Panc1 (cell line): ENCODE measurements at regions not wholly inside any gene's neighbourhood (a gene's known extent, or its start where the extent isn't known, plus 50 kb on each side); places are given as distances from the start of the nearest gene placed in this dataset.

ENCODE experiments used
- POLR2AphosphoS5 ChIP-seq: IDR thresholded peaks from 2 replicates; pipeline ENCODE4 v1.6.1; 2012; ENCODE audit warnings: mild to moderate bottlenecking, low read depth, low read length, moderate library complexity
- SIN3A ChIP-seq: IDR thresholded peaks from 2 replicates; pipeline ENCODE4 v1.6.1; 2012; ENCODE audit warnings: low read depth, mild to moderate bottlenecking, low read length, moderate library complexity, borderline replicate concordance; ENCODE audit not compliant: insufficient read depth
- TF ChIP-seq, protein P1 (sequence below): fragments of 450-650 bp; IDR thresholded peaks from 2 replicates; pipeline ENCODE4 v1.5.1; 2017; ENCODE audit warnings: mild to moderate bottlenecking
- TF ChIP-seq, protein P2 (sequence below), 2 experiments: IDR thresholded peaks; 2 replicates each; pipeline ENCODE4 v1.6.1; 2011 to 2012; ENCODE audit warnings: low read depth in 2 of 2, control low read depth in 1 of 2, low read length in 1 of 2, mild to moderate bottlenecking in 1 of 2, moderate library complexity in 1 of 2; ENCODE audit not compliant: insufficient read depth in 1 of 2

DNA sequence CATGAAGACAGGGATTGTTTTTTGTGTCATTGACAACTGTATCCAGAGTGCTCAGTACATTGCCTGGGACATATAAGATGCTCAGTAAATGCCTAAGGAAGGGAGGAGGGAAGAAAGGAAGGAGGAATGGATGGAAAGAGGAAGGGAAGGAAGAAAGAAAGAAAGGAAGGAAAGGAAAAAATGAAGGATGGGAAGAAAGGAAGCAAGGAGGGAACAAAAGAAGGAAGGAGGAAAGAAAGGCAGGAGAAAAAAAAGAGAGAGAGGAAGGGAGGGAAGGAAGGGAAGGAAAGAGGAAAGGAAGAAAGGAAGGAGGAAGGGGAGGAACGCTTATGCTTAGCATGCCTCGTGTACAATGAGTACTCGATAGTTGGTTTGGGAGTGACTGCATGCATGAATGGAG lies 514.7 kb downstream of the RPS24 start:
- TF ChIP-seq, protein P1, sequence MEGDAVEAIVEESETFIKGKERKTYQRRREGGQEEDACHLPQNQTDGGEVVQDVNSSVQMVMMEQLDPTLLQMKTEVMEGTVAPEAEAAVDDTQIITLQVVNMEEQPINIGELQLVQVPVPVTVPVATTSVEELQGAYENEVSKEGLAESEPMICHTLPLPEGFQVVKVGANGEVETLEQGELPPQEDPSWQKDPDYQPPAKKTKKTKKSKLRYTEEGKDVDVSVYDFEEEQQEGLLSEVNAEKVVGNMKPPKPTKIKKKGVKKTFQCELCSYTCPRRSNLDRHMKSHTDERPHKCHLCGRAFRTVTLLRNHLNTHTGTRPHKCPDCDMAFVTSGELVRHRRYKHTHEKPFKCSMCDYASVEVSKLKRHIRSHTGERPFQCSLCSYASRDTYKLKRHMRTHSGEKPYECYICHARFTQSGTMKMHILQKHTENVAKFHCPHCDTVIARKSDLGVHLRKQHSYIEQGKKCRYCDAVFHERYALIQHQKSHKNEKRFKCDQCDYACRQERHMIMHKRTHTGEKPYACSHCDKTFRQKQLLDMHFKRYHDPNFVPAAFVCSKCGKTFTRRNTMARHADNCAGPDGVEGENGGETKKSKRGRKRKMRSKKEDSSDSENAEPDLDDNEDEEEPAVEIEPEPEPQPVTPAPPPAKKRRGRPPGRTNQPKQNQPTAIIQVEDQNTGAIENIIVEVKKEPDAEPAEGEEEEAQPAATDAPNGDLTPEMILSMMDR: no peak
- TF ChIP-seq POLR2AphosphoS5: no peak
- TF ChIP-seq, protein P2, sequence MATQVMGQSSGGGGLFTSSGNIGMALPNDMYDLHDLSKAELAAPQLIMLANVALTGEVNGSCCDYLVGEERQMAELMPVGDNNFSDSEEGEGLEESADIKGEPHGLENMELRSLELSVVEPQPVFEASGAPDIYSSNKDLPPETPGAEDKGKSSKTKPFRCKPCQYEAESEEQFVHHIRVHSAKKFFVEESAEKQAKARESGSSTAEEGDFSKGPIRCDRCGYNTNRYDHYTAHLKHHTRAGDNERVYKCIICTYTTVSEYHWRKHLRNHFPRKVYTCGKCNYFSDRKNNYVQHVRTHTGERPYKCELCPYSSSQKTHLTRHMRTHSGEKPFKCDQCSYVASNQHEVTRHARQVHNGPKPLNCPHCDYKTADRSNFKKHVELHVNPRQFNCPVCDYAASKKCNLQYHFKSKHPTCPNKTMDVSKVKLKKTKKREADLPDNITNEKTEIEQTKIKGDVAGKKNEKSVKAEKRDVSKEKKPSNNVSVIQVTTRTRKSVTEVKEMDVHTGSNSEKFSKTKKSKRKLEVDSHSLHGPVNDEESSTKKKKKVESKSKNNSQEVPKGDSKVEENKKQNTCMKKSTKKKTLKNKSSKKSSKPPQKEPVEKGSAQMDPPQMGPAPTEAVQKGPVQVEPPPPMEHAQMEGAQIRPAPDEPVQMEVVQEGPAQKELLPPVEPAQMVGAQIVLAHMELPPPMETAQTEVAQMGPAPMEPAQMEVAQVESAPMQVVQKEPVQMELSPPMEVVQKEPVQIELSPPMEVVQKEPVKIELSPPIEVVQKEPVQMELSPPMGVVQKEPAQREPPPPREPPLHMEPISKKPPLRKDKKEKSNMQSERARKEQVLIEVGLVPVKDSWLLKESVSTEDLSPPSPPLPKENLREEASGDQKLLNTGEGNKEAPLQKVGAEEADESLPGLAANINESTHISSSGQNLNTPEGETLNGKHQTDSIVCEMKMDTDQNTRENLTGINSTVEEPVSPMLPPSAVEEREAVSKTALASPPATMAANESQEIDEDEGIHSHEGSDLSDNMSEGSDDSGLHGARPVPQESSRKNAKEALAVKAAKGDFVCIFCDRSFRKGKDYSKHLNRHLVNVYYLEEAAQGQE (IDR thresholded peaks at IDR 0.05; ENCODE audit: insufficient read depth in 1 of 2, low read depth in 2 of 2, low read length in 1 of 2): no peak
- TF ChIP-seq SIN3A: no peak
